Islet of Langerhans (tissue), 1 donor: ENCODE measurements at regions not wholly inside any gene's neighbourhood (a gene's known extent, or its start where the extent isn't known, plus 50 kb on each side); places are given as distances from the start of the nearest gene placed in this dataset.

ENCODE experiments used
- FAIRE-seq: peaks from one replicate; lab custom pipeline; 2011; peaks lifted over from hg19 to GRCh38; lab: Jason Lieb, UNC

GRCh38 chr6:137434640-137435039 lies 59.6 kb downstream of the OLIG3 start:
- FAIRE-seq, result no peak

DNA sequence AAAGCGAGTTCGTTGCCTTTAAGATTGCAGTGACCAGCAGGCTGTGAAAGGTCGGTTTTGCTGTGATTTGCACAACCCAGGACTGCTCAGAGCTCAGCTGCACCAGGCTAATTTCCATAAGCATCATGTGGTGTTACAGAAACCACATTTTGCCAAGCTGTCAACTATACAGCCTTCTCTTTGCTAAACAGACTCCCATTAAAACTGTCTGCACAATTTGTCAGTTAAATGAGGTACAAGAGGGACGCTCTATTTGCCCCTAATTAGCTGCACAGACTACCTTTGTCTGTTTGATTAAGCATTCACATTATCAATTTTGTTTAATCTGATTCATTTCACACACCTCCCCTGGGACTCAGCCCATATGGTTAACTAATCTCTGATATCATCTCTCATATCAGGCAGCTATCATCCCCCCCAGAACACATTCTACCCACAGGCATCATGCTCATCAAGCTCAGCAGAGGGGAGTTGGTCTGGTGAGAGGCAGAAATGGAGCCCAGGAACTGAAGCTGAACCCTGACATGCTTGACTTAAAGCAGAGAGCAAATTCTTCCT lies 62.1 kb downstream of the OLIG3 start:
- FAIRE-seq, result peak; percentile 90

GRCh38 chr6:137430954-137431353 lies 63.2 kb downstream of the OLIG3 start:
- FAIRE-seq, result no peak

DNA sequence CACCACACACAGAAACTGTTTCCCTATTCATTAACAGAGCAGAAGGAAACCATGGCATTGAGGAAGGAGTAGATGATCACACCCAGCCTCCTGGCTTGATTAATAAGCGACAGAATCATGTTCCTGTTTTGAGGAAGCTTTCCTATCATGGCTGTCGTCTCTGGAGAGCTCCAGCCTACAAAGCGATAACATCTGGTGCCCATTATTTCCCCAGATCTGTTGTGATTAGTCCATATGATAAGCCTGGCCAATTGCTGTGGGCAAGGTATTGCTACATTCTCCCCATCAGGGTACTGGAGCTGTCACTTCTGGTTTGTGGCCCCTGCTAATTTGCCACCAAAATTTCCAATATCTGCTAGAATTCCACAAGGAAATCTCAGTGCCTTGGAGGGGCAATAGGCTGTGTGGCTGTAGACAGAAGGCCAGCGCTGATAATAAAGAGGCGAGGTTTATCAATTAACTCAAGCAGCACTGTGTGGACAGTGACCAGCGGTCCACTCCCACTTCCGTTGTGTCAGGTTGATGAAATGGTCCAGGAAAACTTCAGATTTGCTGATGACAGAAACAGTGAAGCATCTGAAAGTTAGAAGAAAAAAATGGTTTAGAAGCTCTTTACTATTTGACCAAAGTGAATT lies 66.4 kb downstream of the OLIG3 start:
- FAIRE-seq, result no peak

GRCh38 chr6:137426007-137426689 lies 68.0 kb downstream of the OLIG3 start:
- FAIRE-seq, result no peak

DNA sequence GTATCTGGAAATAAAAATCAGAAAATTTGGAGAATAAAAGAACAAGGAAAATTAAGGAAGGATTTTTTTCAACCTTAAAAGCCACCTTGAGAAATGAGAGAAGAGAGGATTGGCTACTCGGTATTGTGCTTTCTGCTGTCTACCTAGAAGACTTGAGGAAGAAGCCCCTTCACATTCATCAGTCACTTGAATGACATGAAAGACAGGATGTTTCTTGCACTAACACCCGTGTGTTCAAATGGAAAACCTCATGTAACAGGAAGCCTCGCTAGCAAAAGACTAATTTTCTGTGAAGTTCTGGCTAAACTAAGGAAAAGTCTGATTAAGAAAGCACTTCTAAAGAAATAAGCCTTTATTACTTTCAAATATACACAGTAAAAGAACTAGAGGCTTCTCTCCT lies 69.9 kb downstream of the OLIG3 start:
- no peak for FAIRE-seq

DNA sequence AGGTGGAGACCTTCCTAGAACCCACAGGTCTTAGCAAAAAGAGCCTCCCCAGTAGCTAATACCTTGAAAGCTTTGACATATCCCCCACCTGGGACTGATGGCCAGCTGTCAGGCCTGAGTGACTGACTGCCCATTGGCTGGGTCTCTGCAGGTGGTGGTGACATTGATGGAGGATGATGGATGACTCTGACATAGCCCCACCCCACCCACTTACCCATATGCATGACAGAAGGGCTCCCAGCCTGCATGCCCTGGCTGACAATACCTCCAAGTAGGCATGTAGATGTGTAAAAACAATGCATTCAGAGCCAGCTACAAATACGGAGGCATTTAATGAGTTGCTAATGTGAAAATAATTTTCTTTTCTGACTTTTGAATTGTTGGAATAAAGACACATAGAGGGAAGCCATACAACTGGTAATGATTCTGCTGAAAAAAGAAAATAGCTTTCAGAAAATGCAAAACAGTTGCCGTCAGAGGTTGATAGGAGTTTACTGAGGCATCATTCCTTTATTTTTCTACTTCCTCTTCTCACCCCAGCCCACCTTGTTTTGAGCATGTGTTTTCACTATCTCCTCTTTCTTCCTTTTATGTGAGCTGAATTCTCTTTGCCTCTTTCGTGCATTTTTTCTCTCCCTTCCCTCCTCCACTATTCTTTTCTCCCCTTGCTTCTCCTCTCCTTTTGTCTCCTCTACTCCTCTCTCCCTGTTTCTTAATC lies 70.6 kb downstream of the OLIG3 start:
- no peak for FAIRE-seq

DNA sequence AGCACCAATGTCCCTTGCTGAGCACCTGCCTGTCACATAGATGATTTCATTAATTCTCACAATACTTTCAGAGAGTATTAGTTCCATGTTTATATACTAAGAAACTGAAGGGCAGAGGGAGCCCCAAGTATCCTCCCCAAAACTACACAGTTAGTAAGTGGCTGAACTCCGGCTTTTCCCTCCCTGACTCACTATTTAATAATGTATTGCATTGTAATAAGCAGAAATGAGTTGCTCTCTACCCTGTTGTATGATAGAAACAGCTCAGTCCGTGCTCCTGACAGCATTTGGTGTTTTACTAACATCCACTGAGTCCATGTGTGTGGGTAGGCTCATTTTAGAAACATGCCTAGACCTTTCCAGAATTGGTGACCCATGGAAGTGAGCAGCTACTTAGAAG lies 76.8 kb downstream of the OLIG3 start:
- FAIRE-seq, result no peak

DNA sequence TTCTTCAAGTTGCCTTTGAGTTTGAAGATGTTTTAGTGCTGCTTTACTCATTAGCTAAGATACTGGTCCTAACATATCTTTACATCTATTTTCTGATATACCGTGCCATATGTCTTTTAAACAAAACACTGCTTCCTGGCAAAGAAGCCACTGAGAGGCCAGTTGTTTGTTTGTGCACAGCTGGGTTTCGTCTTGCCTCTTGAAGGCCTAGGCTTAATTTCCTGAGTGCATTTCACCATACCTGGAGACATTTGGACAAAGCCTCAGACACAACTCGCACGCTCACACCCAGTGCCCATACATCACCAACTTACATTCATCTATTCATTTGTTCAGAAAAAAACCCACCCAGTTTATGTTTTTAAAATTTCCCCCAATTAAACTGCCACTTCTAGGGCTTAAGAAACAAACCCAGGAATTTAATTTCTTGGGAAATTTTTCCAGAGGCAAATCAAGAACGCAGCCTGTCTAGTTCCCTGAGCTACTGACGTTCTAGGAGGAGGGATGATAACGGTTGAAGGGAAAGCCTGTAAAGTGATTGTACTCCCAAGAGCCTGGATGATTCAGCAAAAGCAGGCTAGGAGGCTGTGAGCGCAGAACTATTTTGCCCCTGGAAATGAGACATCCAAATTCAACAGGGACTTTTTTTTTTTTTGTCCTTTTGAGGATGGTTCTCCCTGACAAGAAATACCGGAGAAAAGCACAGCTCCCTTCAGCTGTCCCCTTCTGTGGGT lies 77.7 kb downstream of the OLIG3 start:
- no peak for FAIRE-seq

DNA sequence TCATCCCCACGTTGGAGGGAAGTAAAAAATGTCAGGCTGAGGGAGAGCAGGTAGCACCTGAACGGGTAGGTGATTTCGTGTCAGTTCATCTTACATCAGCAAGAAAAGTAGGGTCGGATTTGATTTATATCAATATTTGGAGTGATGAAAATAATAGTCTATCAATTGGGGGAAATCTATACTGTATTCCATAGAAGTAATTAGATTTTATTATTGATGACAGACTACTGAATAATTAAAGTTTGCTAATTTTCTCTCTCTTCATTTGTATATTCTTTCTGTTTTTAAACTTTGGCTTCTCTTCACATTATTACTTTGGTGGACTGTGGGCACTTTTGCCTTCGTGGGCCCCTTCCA lies 78.4 kb downstream of the OLIG3 start:
- FAIRE-seq, result no peak

- no peak for FAIRE-seq
Observed at GRCh38 chr6:137415127-137415833, 78.9 kb downstream of the OLIG3 start.

GRCh38 chr6:137414599-137414998 lies 79.6 kb downstream of the OLIG3 start:
- no peak for FAIRE-seq

DNA sequence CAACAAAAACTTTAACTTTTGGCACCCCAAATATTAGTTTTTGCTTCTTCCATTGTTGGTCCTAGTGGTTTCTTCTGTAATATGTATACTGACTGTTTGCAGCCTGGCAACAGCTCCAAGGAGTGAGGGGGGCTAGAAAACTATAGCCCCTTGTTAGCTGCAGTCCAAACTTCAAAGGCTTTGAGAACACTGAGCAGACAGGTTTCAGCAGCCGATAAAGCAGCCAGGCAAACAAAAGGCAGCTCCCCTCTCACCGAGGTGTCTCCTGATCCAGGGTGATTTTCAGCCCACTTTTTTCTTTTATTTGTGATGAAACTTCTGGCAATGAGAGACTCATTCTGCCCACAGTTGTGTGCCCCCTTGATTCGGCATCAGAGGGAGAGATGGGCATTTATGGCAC lies 80.7 kb downstream of the OLIG3 start:
- no peak for FAIRE-seq

GRCh38 chr6:137412562-137412961 lies 81.6 kb downstream of the OLIG3 start:
- FAIRE-seq, result no peak

DNA sequence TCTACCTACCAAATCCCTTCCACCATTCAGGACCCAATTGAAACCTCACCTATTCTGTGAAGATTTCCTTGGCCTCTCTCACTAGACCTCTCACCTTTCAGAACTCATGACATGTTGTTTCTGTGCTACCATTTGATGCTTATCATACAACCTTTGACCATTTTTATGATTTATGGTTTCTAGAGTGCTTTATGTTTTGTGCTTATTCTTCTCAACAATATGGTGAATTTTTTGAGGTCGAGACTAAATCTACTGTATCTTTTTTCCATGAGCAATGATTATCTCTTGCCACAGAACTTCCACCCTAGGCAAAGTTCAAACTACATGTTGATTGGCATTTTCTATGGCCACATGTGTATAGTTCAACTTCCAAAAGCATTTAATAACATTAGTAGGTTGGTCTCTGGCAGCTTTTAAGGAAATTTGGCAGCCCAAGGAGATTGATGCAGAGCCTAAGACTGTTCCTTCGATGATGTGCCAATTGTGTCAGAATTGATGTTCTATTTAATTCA lies 84.9 kb downstream of the OLIG3 start:
- FAIRE-seq, result no peak

GRCh38 chr6:137407816-137408215 lies 86.4 kb downstream of the OLIG3 start:
- FAIRE-seq, result no peak

GRCh38 chr6:137405806-137406205 lies 88.4 kb downstream of the OLIG3 start:
- FAIRE-seq, result no peak

- no peak for FAIRE-seq
Observed at GRCh38 chr6:137403855-137404254, 90.3 kb downstream of the OLIG3 start.

DNA sequence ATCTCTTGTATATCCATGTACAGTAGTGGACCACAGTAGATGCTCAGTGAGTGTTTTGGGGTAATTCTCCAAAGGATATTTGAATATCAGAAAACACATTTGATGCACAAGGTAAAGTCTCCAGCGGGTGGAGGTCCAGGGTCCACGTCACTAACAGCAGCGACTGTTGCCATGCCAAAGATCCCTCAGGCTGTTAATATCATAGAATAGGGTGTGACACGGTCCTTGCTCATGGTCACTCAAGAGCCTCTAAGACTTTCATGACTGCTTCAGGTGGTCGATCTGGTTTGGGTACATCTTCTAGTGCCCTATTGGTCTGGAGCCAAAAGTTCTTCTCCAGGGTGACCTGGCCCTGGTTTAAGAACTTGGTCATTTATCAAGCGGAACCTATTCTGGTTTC lies 90.8 kb downstream of the OLIG3 start:
- FAIRE-seq, result no peak

DNA sequence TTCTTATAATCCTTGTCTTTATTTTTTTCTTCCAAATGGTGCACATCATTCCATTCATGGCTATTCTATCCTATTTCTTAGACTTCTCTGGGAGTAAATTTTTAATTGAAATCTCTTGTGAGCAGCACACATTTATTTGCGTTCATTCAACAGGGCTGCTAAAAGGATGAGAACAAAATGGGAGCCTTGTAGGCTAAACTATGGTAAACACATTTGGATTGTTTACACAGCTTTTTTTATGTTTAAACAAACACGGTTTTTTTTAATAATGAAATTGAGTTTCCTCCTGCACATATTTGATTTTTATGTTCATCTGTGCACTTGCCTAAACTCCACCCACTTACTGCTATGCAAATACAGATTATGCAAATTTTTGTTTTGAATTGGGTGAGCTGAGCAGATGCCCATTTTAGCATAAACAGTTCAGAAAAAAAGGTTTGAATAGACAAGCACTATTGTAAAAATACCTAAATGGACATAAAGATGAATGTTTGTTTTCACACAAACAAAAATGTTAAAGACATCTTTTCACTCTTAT lies 92.0 kb downstream of the OLIG3 start:
- FAIRE-seq, result peak; percentile 96

GRCh38 chr6:137401088-137401487 lies 93.1 kb downstream of the OLIG3 start:
- no peak for FAIRE-seq
